HG03432 (cell line): ENCODE measurements at regions not wholly inside any gene's neighbourhood (a gene's known extent, or its start where the extent isn't known, plus 50 kb on each side); places are given as distances from the start of the nearest gene placed in this dataset.
"Not testable (repeated sequence)": the region's sequence is repeated elsewhere in the genome, so short reads cannot be mapped to it uniquely, and the experiment has no call there.

Source experiments
- ATAC-seq: cut with Tn5 transposase; IDR thresholded peaks from one replicate; pipeline ENCODE4 v1.9.1; 2021; ENCODE audit warnings: mild to moderate bottlenecking, moderate library complexity; ENCODE audit not compliant: unreplicated experiment

DNA sequence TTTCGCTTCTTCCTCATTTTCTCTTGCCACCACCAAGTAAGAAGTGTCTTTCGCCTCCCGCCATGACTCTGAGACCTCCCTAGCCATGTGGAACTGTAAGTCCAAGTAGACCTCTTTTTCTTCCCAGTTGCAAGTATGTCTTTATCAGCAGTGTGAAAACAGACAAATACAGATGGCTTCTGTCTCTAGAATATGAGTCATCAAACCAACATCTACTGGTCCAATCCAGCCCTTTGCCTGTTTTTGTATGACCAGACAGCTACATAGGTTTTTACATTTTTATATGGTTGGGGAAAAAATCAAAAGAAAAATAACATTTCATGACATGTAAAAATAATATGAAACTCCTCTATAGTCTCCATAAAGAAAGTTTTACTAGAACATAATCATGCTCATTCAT lies 118.7 kb upstream of the PTPRG start:
- ATAC-seq, result no peak

DNA sequence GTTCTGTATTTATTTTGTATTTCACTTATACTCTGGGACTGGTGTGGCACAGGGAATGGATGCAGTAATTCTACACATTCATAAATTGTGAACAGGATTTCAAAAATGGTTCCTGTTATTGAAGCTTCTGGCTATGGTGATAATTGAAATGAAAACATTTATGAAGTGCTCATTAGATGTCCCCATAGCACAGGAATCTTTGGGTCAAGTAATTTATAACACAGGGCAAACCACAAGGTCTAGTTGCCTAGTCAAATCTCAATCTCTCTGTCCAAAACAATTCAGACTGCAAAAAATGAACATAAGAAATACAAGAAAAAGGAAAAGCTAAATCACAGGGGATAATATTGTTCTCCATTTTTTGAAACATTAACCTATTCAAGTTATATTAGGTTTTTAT lies 117.5 kb upstream of the PTPRG start:
- no peak for ATAC-seq

DNA sequence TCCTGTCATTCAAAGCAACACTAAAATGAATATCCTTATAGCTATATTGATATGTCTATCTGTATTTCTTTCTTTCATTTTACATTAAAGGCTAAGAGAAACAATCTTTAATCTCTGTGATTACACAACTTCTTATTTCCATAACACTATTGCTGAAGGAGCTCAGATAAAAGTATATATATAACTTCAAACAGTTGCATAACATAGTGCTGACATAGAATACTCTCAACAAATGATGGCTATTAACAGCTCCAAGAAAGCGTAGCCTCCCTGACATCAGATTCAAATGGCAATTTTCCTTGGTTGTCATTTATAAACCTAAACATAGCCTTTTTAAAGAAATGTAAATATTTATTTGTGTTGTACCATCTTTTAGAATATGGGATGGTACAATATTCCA lies 116.6 kb upstream of the PTPRG start:
- no peak for ATAC-seq

DNA sequence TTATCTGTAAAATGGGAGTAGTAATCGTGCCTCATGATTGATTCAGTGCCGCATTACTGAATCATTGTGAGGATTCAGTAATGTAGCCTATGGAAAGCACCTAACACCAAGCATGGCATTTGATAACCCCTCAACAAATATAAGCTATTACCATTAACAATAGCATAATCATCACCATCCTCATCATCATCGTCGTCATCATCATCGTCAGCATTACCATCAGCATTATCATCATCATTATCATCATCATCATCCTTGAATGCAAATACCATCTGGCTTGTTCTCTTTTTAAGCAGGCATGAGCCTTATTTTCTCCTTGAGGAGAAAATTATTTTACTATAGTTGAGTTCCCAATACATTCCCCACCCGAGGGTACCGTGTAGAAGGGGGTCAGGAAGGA lies 115.4 kb upstream of the PTPRG start:
- no peak for ATAC-seq

- no peak for ATAC-seq
Observed at GRCh38 chr3:61446341-61446740, 115.0 kb upstream of the PTPRG start.

DNA sequence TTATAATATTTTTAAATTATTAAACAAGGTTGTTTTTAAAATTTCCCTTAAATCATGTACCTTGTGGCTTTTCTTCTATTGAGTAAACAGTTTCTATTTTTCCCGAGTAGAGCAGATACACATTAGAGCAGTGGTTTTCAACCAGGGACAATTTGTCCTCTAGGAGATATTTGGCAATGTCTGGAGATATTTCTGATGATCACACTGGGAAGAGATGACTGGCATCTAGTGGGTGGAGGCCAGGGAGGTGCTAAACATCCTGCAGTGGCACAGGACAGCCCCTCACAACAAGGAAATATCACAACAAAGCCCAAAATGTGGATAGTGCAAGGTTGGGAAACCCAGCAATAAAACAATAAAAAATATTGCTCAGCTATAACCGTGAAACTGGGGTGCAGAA lies 113.0 kb upstream of the PTPRG start:
- ATAC-seq, result no peak

DNA sequence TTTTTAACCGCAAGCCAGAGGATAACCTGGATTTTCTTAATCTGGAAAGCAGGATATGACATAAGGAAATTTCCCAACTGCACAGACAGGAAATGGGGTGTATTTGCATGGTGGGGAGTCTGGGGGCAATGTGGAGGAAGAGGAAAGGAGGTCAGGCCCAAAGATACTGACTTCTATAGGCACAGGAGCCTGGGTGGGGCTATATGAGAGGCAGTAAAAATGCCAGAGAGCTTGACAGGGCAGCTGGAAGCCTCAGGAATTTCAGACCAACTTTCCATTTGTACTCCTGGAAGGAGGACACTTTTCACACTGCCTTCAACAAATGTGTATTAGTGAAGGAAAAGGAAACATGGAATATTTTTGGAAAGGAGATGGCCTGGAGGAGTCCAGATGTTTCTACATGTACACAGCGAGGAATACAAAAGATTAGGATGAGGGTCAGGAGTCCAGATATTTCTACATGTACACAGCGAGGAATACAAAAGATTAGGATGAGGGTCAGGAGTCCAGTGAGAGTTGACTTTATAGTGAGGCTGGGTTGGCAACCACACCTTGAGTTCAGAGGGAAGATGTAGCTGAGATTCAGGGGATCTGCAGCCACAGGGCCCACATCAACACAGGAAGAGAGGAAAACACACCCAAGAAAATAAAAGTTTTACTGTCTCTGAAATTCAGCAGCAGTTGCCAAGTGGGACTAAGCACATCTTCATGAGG lies 111.9 kb upstream of the PTPRG start:
- no peak for ATAC-seq

DNA sequence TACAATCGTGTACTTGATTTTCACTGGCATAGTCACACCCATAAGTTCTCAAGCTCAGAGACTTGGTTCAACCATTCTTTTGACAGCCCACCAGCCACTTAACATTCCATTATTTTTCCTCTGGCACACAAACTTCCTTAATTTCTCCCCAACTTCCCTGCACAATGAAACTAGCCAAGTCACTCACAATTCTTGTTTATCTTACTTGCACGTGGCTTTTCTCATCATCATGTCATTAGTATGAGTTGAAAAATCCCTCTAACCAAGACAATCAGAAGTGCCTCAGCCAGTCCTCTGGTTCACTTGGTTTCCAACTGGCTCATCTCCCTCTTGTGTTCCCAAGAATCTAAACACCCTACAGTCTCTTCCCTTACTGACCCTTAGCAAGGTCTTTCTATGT lies 110.5 kb upstream of the PTPRG start:
- no peak for ATAC-seq

DNA sequence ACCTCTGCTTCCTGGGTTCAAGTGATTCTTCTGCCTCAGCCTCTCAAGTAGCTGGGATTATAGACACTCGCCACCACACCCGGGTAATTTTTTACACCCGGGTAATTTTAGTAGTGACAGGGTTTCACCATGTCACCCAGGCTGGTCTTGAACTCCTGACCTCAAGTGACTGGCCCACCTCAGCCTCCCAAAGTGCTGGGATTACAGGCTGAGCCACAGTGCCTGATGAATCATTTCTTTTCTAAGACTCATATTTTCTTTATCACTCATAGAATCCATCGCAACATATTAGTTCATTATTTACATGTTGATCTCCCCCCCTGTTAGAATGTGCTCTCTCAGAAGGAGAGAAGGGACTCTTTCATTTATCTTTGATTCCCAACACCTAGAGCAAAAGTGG lies 109.5 kb upstream of the PTPRG start:
- no peak for ATAC-seq

DNA sequence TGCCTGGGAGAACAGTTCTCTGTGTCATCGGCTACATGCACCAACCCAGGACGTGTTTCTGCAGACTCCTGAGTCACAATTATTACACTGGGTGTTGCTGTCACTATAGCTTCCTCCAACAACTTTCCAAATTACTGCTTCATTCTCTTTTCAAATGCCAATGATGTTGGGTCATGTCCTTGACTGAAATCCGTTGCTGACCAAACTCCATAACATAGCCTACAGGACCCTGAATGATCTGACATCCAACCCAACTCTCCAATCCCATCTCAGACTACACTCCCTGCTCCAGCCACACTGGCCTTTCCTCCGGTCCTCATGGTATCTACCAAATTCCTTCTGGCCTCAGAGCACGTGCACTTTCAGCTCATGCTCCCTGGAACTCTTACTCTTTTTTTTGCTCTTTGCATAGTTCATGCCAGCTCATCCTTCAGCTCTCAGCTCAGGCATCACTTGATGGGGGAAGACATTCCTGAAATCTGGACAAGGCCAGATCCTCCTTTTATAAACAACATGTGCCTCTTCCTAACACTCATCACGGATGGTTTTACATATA lies 108.8 kb upstream of the PTPRG start:
- no peak for ATAC-seq

DNA sequence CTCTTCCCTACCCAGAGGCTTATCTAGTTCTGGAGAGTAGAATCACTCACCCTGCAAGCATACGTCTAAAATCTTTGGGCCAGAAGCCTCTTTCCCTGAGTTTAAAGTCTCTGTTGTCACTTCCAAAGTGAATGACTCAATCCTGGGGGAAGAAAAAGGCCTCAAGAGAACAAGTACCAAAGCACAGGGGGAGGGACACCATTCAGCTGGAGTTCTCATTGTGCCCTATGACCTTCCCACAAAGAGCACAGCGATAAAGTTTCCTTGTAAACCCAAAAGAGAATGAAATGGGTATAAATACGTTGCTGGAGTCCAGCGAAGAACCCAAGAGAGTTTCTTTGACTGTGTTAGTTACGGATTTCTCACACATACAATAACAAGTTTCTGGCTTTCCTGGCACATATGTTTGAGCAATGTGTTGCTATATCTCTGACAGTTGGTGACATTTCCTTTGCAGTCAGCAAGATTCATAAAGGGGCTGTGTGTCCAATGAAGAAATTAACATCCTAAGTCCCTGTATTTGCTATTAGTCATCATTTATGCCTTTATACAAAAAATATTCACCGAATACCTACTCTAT lies 107.3 kb upstream of the PTPRG start:
- no peak for ATAC-seq

- no peak for ATAC-seq
Observed at GRCh38 chr3:61454801-61455200, 106.6 kb upstream of the PTPRG start.

DNA sequence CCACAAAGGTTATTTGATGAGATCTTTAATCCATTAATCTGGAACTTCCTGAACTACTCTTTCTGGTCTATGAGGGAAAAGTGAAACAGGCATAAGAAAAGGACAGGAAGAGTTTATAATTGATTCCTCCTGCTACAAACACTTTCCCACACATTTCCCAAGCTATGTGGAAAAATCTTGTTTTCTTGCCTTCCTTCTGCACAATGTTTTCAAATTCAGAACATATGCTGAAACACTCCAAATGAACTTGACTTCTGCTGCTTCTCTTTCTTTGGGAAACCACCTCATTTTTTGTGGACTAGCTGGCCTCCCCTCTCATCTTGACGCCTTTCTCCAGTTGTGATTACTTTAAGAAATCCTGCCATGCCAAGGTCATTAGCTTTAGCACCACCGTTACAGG lies 100.7 kb upstream of the PTPRG start:
- no peak for ATAC-seq

DNA sequence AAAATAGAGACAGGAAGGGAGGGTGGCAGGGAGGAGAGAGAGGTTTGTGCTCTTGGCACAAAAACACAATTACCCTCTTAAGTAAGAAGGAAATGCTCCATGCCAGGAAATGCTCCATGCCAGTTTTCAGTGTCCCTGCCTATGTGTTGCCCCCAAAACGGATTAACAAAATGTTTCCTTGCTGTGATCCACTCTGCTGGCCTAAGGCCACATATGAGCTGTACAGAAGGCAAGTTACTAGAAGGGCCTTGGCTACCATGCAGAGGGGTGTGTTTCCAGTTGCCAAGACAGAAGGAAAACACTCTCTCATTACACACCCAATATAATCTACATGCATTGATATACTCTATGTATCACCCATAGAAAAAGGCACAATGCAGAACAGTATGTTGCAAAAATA lies 98.2 kb upstream of the PTPRG start:
- no peak for ATAC-seq

- no peak for ATAC-seq
Observed at GRCh38 chr3:61464518-61465140, 96.7 kb upstream of the PTPRG start.

- ATAC-seq, result no peak
Observed at GRCh38 chr3:61466357-61466756, 95.0 kb upstream of the PTPRG start.

DNA sequence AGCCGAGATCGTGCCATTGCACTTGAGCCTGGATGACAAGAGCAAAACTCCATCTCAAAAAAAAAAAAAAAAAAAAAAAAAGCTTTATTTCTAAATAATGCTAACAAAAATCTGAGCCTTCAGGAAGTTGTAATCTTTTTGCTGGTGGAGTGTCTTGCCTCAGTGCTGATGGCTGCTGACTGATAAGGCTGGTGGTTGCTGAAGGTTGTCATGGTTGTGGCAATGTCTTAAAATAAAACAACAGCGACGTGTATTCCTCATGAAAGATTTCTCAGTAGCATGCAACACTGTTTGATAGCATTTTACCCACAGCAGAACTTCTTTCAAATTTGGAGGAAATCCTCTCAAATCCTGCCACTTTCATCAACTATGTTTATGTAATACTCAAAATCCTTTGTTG lies 77.4 kb upstream of the PTPRG start:
- ATAC-seq, result no peak

GRCh38 chr3:61493339-61493738 lies 68.0 kb upstream of the PTPRG start:
- ATAC-seq, result no peak

DNA sequence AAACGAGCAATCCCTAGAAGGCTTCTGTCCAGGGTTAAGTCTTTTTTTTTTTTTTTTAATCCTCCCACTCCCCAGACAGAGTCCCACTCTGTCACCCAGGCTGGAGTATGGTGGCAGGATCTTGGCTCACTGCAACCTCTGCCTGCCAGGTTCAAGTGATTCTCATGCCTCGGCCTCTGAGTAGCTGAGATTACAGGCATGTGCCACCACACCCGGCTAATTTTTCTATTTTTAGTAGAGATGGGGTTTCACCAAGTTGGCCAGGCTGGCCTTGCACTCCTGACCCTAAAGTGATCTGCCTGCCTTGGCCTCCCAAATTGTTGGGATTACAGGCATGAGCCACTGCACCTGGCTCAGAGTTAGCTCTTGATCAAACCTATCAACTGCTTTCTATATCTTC lies 67.1 kb upstream of the PTPRG start:
- ATAC-seq, result not testable (repeated sequence)

GRCh38 chr3:61497463-61497862 lies 63.9 kb upstream of the PTPRG start:
- no peak for ATAC-seq

GRCh38 chr3:61505197-61505596 lies 56.2 kb upstream of the PTPRG start:
- no peak for ATAC-seq

DNA sequence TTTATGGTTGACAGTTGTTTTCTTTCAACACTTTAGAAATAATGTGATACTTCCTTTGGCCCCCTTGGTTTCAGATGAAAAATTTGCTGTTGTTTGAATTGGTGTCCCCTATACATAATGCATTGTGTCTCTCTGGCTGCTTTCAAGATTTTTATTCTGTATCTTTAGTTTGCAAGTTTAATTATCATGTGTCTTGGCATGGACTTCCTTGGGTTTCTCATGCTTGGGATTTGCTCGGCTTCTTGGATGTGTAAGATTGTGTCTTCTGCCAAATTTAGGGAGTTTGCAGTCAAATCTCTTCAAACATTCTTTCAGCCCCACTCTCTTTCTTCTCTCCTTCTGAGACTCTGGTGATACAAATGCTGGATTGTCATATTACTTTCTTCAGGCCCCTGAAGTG lies 53.4 kb upstream of the PTPRG start:
- ATAC-seq, result no peak
